DOHH2 (cell line): ENCODE measurements at regions not wholly inside any gene's neighbourhood (a gene's known extent, or its start where the extent isn't known, plus 50 kb on each side); places are given as distances from the start of the nearest gene placed in this dataset.

ENCODE experiments used
- CTCF ChIP-seq: fragments of 200-600 bp; sonication (generic); IDR thresholded peaks from one replicate; pipeline ENCODE4 v1.5.1; 2014; ENCODE audit warnings: antibody characterized with exemption, mild to moderate bottlenecking, low read depth, low read length; ENCODE audit not compliant: poor library complexity, severe bottlenecking
- EZH2phosphoT487 ChIP-seq: fragments of 200-600 bp; sonication (generic); IDR thresholded peaks from 2 replicates; pipeline ENCODE4 v1.6.1; 2017; ENCODE audit warnings: borderline replicate concordance, mild to moderate bottlenecking, antibody characterized with exemption, low read length, moderate library complexity, mixed read lengths

GRCh38 chr4:177728361-177729152 is 286.3 kb upstream of the AGA start:
- TF ChIP-seq CTCF = no peak
- TF ChIP-seq EZH2phosphoT487 = no peak
